HCT116 (cell line): ENCODE measurements at regions not wholly inside any gene's neighbourhood (a gene's known extent, or its start where the extent isn't known, plus 50 kb on each side); places are given as distances from the start of the nearest gene placed in this dataset.
A peak's percentile ranks its signal among the peaks of the same experiment; 100 is the strongest.

ENCODE experiments used
- ATAC-seq: fragments of 200-7000 bp; cut with Tn5 transposase; 2 replicates; pipeline ENCODE4 v1.9.1; 2020; ENCODE audit warnings: mild to moderate bottlenecking, moderate library complexity
- BruUV-seq: library from RNA; stranded (reverse); fragments of 400-500 nt; replicated peaks from 2 replicates; lab custom pipeline; 2021; lab: Mats Ljungman, UMichigan
- CTCF ChIA-PET: fragments of 300-600 bp; sonication (Branson Sonifier 250); formaldehyde crosslinking; loops from one replicate; lab custom pipeline; 2021; ENCODE audit warnings: antibody characterized with exemption; lab: Charles Lee
- POLR2A ChIA-PET: fragments of 300-600, 350-600 bp; sonication (Branson Sonifier 250); formaldehyde crosslinking; loops from one replicate; lab custom pipeline; 2021; ENCODE audit warnings: antibody characterized with exemption; lab: Charles Lee
- RAD21 ChIA-PET, 2 experiments: fragments of 300-600 bp; sonication (Branson Sonifier 250); formaldehyde crosslinking; loops; one replicate each; lab custom pipeline; 2023; ENCODE audit warnings: low total read pairs in 2 of 2; ENCODE audit not compliant: uncharacterized antibody in 2 of 2, unreplicated experiment in 2 of 2, low non-redundant PET in 1 of 2; lab: Charles Lee
- DNase-seq: peaks from one replicate; pipeline ENCODE4 v3.0.0-alpha.2; 2010; ENCODE audit warnings: low read depth, low spot score
- H2AFZ ChIP-seq: fragments of 200-600 bp; shearing (Covaris generic), sonication (generic); 2 replicates; pipeline ENCODE4 v1.6.1; 2017; ENCODE audit warnings: low read depth, mixed run types, mixed read lengths, antibody characterized with exemption, low read length; ENCODE audit not compliant: poor library complexity, severe bottlenecking
- H3K27ac ChIP-seq: 2 replicates; pipeline ENCODE4 v1.5.1; 2012; ENCODE audit warnings: low read depth, low read length
- H3K27me3 ChIP-seq: fragments of 200-600 bp; sonication (generic); 2 replicates; pipeline ENCODE4 v1.6.1; 2016; ENCODE audit warnings: mixed run types, low read length, mixed read lengths; ENCODE audit not compliant: insufficient read depth
- H3K36me3 ChIP-seq, 2 experiments: fragments of 200-500 bp in 1 of 2; fragments of 200-600 bp in 1 of 2; sonication (Bioruptor generic) in 1 of 2; sonication (generic) in 1 of 2; 2 replicates each; pipeline versions ENCODE4 v1.5.1 to v1.6.1; 2014 to 2016; ENCODE audit warnings: low read length in 2 of 2, inconsistent platforms in 1 of 2, mixed read lengths in 1 of 2, mixed run types in 1 of 2; ENCODE audit not compliant: insufficient read depth in 2 of 2, control insufficient read depth in 1 of 2
- H3K4me1 ChIP-seq, 2 experiments: fragments of 200-600 bp in 1 of 2; sonication (generic) in 1 of 2; 2 replicates each; pipeline versions ENCODE4 v1.5.1 to v1.6.1; 2012 to 2017; ENCODE audit warnings: low read length in 2 of 2, inconsistent platforms in 1 of 2, mild to moderate bottlenecking in 1 of 2, mixed read lengths in 1 of 2, mixed run types in 1 of 2, moderate library complexity in 1 of 2; ENCODE audit not compliant: insufficient read depth in 2 of 2, control insufficient read depth in 1 of 2
- H3K4me2 ChIP-seq: fragments of 200-600 bp; sonication (generic); 2 replicates; pipeline ENCODE4 v1.6.1; 2017; ENCODE audit warnings: mixed run types, low read length, mixed read lengths
- H3K4me3 ChIP-seq, 2 experiments: fragments of 200-600 bp in 1 of 2; sonication (generic) in 1 of 2; replicated peaks in 1 of 2; 2 replicates each; pipeline ENCODE4 v1.5.1; 2011 to 2016; ENCODE audit warnings: low read length in 2 of 2, control low read depth in 1 of 2, low read depth in 1 of 2, mild to moderate bottlenecking in 1 of 2, mixed read lengths in 1 of 2, mixed run types in 1 of 2
- H3K79me2 ChIP-seq: fragments of 200-600 bp; sonication (generic); 2 replicates; pipeline ENCODE4 v1.6.1; 2017; ENCODE audit warnings: mild to moderate bottlenecking, mixed run types, low read length, moderate library complexity, mixed read lengths; ENCODE audit not compliant: insufficient read depth
- H3K9ac ChIP-seq: fragments of 200-600 bp; sonication (generic); 2 replicates; pipeline ENCODE4 v1.6.1; 2016; ENCODE audit warnings: low read length, mixed read lengths
- H3K9me2 ChIP-seq: fragments of 200-600 bp; sonication (generic), shearing (Covaris generic); 2 replicates; pipeline ENCODE4 v1.6.1; 2017; ENCODE audit warnings: mixed run types, mild to moderate bottlenecking, moderate library complexity; ENCODE audit not compliant: insufficient read depth
- H3K9me3 ChIP-seq, 2 experiments: fragments of 200-500 bp in 1 of 2; fragments of 200-600 bp in 1 of 2; sonication (Bioruptor generic) in 1 of 2; sonication (generic) in 1 of 2; 2 replicates each; pipeline ENCODE4 v1.6.1; 2014 to 2017; ENCODE audit warnings: low read length in 2 of 2, mixed read lengths in 2 of 2, inconsistent platforms in 1 of 2, low read depth in 1 of 2, mild to moderate bottlenecking in 1 of 2, mixed run types in 1 of 2, moderate library complexity in 1 of 2; ENCODE audit not compliant: control insufficient read depth in 1 of 2, insufficient read depth in 1 of 2
- H4K20me1 ChIP-seq: fragments of 200-600 bp; sonication (generic), shearing (Covaris generic); 2 replicates; pipeline ENCODE4 v1.6.1; 2017; ENCODE audit warnings: mixed run types, mild to moderate bottlenecking, moderate library complexity; ENCODE audit not compliant: insufficient read depth
- EZH2 ChIP-seq: fragments of 200-600 bp; sonication (generic); IDR thresholded peaks from 2 replicates; pipeline ENCODE4 v1.6.1; 2017; ENCODE audit warnings: antibody characterized with exemption, mixed run types
- TCF7L2 ChIP-seq: IDR thresholded peaks from 2 replicates; pipeline ENCODE4 v1.7.0; 2011; ENCODE audit warnings: borderline replicate concordance, inconsistent platforms; ENCODE audit not compliant: insufficient read depth, insufficient read length; ENCODE audit errors: extremely low read depth
- ZNF274 ChIP-seq: fragments of 200-500 bp; sonication (Bioruptor generic); IDR thresholded peaks from 2 replicates; pipeline ENCODE4 v1.6.1; 2014; ENCODE audit warnings: mild to moderate bottlenecking, low read depth, low read length, inconsistent platforms
- intact Hi-C: fragments of 100-400 bp; cut with micrococcal nuclease; formaldehyde crosslinking; loops from 2 replicates; pipeline ENCODE4 v1.10.0; 2022

DNA sequence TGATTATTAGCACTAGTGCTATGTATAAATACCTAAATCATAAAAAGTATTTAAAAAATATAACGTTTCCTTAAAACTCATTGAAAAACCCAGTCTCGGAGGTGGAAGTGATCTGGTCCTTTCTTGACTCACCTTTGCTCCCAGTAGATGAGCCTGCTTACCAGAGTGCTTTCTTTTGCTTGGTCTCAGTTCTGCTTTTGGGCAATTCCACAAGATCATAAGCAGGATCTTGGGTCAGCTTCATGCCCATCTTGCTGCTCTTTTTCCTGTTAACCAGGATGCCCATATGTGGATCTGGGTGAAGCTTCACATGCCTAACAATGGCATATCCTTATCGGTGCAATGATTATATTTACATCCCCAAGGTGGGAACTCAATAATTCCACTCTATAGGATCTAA is 332.1 kb upstream of the FAM98A start:
- no peak overlapping the region for H3K4me3 ChIP-seq
- CTCF ChIA-PET: no interaction called here

DNA sequence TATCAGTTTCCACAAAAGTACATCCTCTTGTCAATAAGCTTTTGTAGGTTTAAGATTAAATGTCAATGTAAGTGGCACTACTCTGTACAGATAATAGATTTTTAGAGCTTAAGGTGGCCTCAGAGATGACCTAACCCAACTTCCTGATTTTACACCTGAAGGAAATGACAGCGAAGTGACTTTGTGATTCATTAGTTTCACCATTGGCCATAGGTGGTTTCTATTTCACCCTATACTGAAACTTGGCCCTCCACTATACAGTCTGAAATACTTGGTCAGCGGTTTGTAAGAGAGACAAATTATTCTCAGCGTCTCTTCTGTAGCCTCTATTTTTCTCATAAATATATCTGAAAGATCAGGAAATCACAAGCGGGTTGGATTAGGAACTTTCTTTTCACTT is 330.4 kb upstream of the FAM98A start:
- H3K27me3 ChIP-seq: no peaks in the 10 kb centered on the region
- no peak overlapping the region for H2AFZ ChIP-seq
- H4K20me1 ChIP-seq: no peaks in the 10 kb centered on the region
- ChIA-PET POLR2A (no interaction called here), RAD21 (no interaction called here), CTCF (no interaction called here)
- TF ChIP-seq ZNF274: no peak
- no peak for TF ChIP-seq TCF7L2
- no peak overlapping the region for H3K4me3 ChIP-seq
- ATAC-seq: no peak
- intact Hi-C loops: no loop called here
- no peak overlapping the region for H3K27ac ChIP-seq
- H3K4me2 ChIP-seq: no peak overlapping the region
- BruUV-seq: no TSS peak
- H3K9me2 ChIP-seq: no peaks in the 10 kb centered on the region
- H3K36me3 ChIP-seq: no peaks in the 10 kb centered on the region; a peak in 1 of 4 replicates
- H3K4me1 ChIP-seq: no peaks in the 10 kb centered on the region
- DNase-seq: no peak
- H3K9me3 ChIP-seq: no peaks in the 10 kb centered on the region
- no peak overlapping the region for H3K9ac ChIP-seq
- no peaks in the 10 kb centered on the region for H3K79me2 ChIP-seq

More for the DNA sequence above, 332.1 kb upstream of the FAM98A start:
- no peaks in the 10 kb centered on the region for H3K9me3 ChIP-seq
- H3K9ac ChIP-seq: no peak overlapping the region
- 0 out of 2 replicates have a peak, but pooled peaks have one; percentile 2 for TF ChIP-seq ZNF274
- TF ChIP-seq EZH2: no peak
- H2AFZ ChIP-seq: no peak overlapping the region
- H3K4me1 ChIP-seq: no peaks in the 10 kb centered on the region
- H3K79me2 ChIP-seq: no peaks in the 10 kb centered on the region
- POLR2A ChIA-PET: no interaction called here
- H3K27me3 ChIP-seq: no peaks in the 10 kb centered on the region
- RAD21 ChIA-PET: no interaction called here
- no TSS peak for BruUV-seq
- H4K20me1 ChIP-seq: no peaks in the 10 kb centered on the region
- H3K27ac ChIP-seq: no peak overlapping the region
- DNase-seq: no peak
- intact Hi-C loops: no loop called here
- no peaks in the 10 kb centered on the region; a peak in 1 of 4 replicates for H3K36me3 ChIP-seq
- no peak overlapping the region for H3K4me2 ChIP-seq
- no peak for ATAC-seq
- no peaks in the 10 kb centered on the region for H3K9me2 ChIP-seq
